Endothelial cell of umbilical vein (primary cell): ENCODE measurements at regions not wholly inside any gene's neighbourhood (a gene's known extent, or its start where the extent isn't known, plus 50 kb on each side); places are given as distances from the start of the nearest gene placed in this dataset.

ENCODE experiments used
- BruUV-seq: library from RNA; stranded (reverse); fragments of 400-500 nt; replicated peaks from 2 replicates; lab custom pipeline; 2021; lab: Mats Ljungman, UMichigan
- CTCF ChIA-PET: fragments of 300-600, 350-600 bp; sonication (Branson Sonifier 250); formaldehyde crosslinking; loops from one replicate; lab custom pipeline; 2021; ENCODE audit warnings: antibody characterized with exemption, inconsistent platforms; lab: Charles Lee
- POLR2A ChIA-PET: fragments of 300-600, 350-600 bp; sonication (Branson Sonifier 250); formaldehyde crosslinking; loops from one replicate; lab custom pipeline; 2021; ENCODE audit warnings: antibody characterized with exemption, inconsistent platforms; lab: Charles Lee
- DNase-seq: peaks from one replicate; pipeline ENCODE4 v3.0.0-alpha.2; 2011; ENCODE audit warnings: low read depth, low spot score
- FAIRE-seq: peaks from 2 replicates; lab custom pipeline; 2011; peaks lifted over from hg19 to GRCh38; lab: Jason Lieb, UNC
- H2AFZ ChIP-seq: 2 replicates; pipeline ENCODE4 v1.6.0; 2012; ENCODE audit warnings: low read depth, low read length, control low read depth, inconsistent platforms
- H3K27ac ChIP-seq: 2 replicates; pipeline ENCODE4 v1.5.1; 2011; ENCODE audit warnings: low read depth, mild to moderate bottlenecking, control low read depth, low read length, moderate library complexity; ENCODE audit not compliant: insufficient read depth
- H3K27me3 ChIP-seq, 2 experiments: 2 replicates each; pipeline versions ENCODE4 v1.6.0 to v1.6.1; 2011; ENCODE audit warnings: low read length in 2 of 2, mixed read lengths in 1 of 2; ENCODE audit not compliant: control insufficient read depth in 2 of 2, insufficient read depth in 2 of 2
- H3K36me3 ChIP-seq, 2 experiments: 2 replicates in 1 of 2; 3 replicates in 1 of 2; pipeline ENCODE4 v1.5.1; 2011; ENCODE audit warnings: low read length in 2 of 2, mild to moderate bottlenecking in 1 of 2, moderate library complexity in 1 of 2; ENCODE audit not compliant: control insufficient read depth in 2 of 2, insufficient read depth in 2 of 2; ENCODE audit errors: extremely low read depth in 1 of 2
- H3K4me1 ChIP-seq: 3 replicates; pipeline ENCODE4 v1.5.1; 2011; ENCODE audit warnings: mild to moderate bottlenecking, low read length; ENCODE audit not compliant: control insufficient read depth, insufficient read depth; ENCODE audit errors: extremely low read depth
- H3K4me2 ChIP-seq: 2 replicates; pipeline ENCODE4 v1.6.1; 2011; ENCODE audit warnings: low read length, control low read depth, mixed read lengths; ENCODE audit not compliant: insufficient read depth
- H3K4me3 ChIP-seq, 3 experiments: fragments of 200-600 bp in 1 of 3; sonication (generic), shearing (Covaris generic) in 1 of 3; replicated peaks in 1 of 3; 2 replicates each; pipeline ENCODE4 v1.5.1; 2011 to 2016; ENCODE audit warnings: control low read depth in 3 of 3, low read length in 3 of 3, mild to moderate bottlenecking in 2 of 3, inconsistent platforms in 1 of 3, low read depth in 1 of 3, moderate library complexity in 1 of 3; ENCODE audit not compliant: insufficient read depth in 1 of 3
- H3K79me2 ChIP-seq: 2 replicates; pipeline ENCODE4 v1.6.0; 2012; ENCODE audit warnings: low read length, inconsistent platforms; ENCODE audit not compliant: control insufficient read depth, insufficient read depth
- H3K9ac ChIP-seq: replicated peaks from 2 replicates; pipeline ENCODE3; 2011; ENCODE audit warnings: low read length, control low read depth; ENCODE audit not compliant: insufficient read depth; ENCODE audit errors: extremely low read depth
- H3K9me1 ChIP-seq: replicated peaks from 3 replicates; pipeline ENCODE4 v1.6.0; 2011; ENCODE audit warnings: mild to moderate bottlenecking, low read length; ENCODE audit not compliant: control insufficient read depth, insufficient read depth; ENCODE audit errors: extremely low read depth
- H3K9me3 ChIP-seq: replicated peaks from 2 replicates; pipeline ENCODE4 v1.5.1; 2012; ENCODE audit warnings: low read length, inconsistent platforms; ENCODE audit not compliant: control insufficient read depth, insufficient read depth
- H4K20me1 ChIP-seq: replicated peaks from 2 replicates; pipeline ENCODE3; 2011; ENCODE audit warnings: mild to moderate bottlenecking, low read length; ENCODE audit not compliant: control insufficient read depth, insufficient read depth; ENCODE audit errors: extremely low read depth
- CTCF ChIP-seq, 2 donors: IDR thresholded peaks; 1 replicate in 1 of 2; 2 replicates in 1 of 2; pipeline ENCODE4 v1.5.1; 2011; ENCODE audit warnings: low read length in 2 of 2, mild to moderate bottlenecking in 2 of 2, moderate library complexity in 2 of 2, control low read depth in 1 of 2, inconsistent platforms in 1 of 2, low read depth in 1 of 2; ENCODE audit not compliant: insufficient read depth in 1 of 2; ENCODE audit errors: extremely low read depth in 1 of 2
- EZH2 ChIP-seq: IDR thresholded peaks from 2 replicates; pipeline ENCODE4 v1.6.1; 2012; ENCODE audit warnings: borderline replicate concordance, low read depth, mild to moderate bottlenecking, moderate library complexity, low read length, inconsistent platforms; ENCODE audit not compliant: severe bottlenecking
- FOS ChIP-seq: IDR thresholded peaks from 2 replicates; pipeline ENCODE4 v1.6.1; 2011; ENCODE audit warnings: mild to moderate bottlenecking, low read length, moderate library complexity, borderline replicate concordance; ENCODE audit not compliant: insufficient read depth
- GATA2 ChIP-seq: IDR thresholded peaks from 2 replicates; pipeline ENCODE4 v1.7.0; 2011; ENCODE audit warnings: low read depth, mild to moderate bottlenecking, moderate library complexity, mixed read lengths, low read length; ENCODE audit not compliant: insufficient read length, insufficient read depth
- JUN ChIP-seq: IDR thresholded peaks from 2 replicates; pipeline ENCODE4 v1.6.1; 2011; ENCODE audit warnings: borderline replicate concordance, low read depth; ENCODE audit not compliant: insufficient read length, insufficient read depth
- MYC ChIP-seq: IDR thresholded peaks from one replicate; pipeline ENCODE4 v1.6.1; 2011; ENCODE audit warnings: mild to moderate bottlenecking, low read depth, low read length
- POLR2A ChIP-seq: IDR thresholded peaks from 2 replicates; pipeline ENCODE4 v1.6.1; 2012; ENCODE audit warnings: low read depth, mild to moderate bottlenecking, control low read depth, low read length
- POLR2AphosphoS5 ChIP-seq: IDR thresholded peaks from 2 replicates; pipeline ENCODE4 v1.6.1; 2012; ENCODE audit warnings: low read depth, mild to moderate bottlenecking, control low read depth, low read length, moderate library complexity; ENCODE audit not compliant: insufficient read depth
- dilution Hi-C: fragments of 300-500 bp; cut with MboI; formaldehyde crosslinking; loops from one replicate; pipeline ENCODE4 v1.15.0; 2019; ENCODE audit warnings: low sequenced_read_pairs; ENCODE audit not compliant: extremely low pct_ligation_motif_present
- intact Hi-C: fragments of 100-400 bp; cut with micrococcal nuclease; formaldehyde crosslinking; loops from one replicate; pipeline ENCODE4 v1.10.0; 2022
- TF ChIP-seq, protein P1 (sequence below): IDR thresholded peaks from 2 replicates; pipeline ENCODE4 v1.6.1; 2011; ENCODE audit not compliant: insufficient read depth, insufficient read length

GRCh38 chr6:131424016-131424415 lies 149.0 kb upstream of the ARG1 start:
- Histone ChIP-seq H3K27me3 (no peaks in the 10 kb centered on the region), H3K36me3 (no peaks in the 10 kb centered on the region), H3K27ac (no peak overlapping the region), H3K9ac (no peak overlapping the region), H3K4me2 (no peak overlapping the region), H3K4me1 (no peaks in the 10 kb centered on the region), H4K20me1 (peaks cover 2% of the 10 kb centered on the region), H3K79me2 (no peaks in the 10 kb centered on the region), H3K4me3 (no peak overlapping the region), H3K9me3 (no peaks in the 10 kb centered on the region), H3K9me1 (no peaks in the 10 kb centered on the region), H2AFZ (no peak overlapping the region)
- BruUV-seq: no TSS peak
- no peak for FAIRE-seq
- CTCF ChIA-PET: no interaction called here
- DNase-seq: no peak
- intact Hi-C loops: no loop called here
- dilution Hi-C loops: no loop called here
- TF ChIP-seq FOS (no peak), POLR2AphosphoS5 (no peak), POLR2A (no peak), EZH2 (no peak), MYC (no peak), JUN (no peak), CTCF (IDR thresholded peaks at IDR 0.05; ENCODE audit: extremely low read depth in 1 of 2, insufficient read depth in 1 of 2, low read depth in 1 of 2, low read length in 2 of 2) (no peak), GATA2 (no peak)
- TF ChIP-seq, protein P1, sequence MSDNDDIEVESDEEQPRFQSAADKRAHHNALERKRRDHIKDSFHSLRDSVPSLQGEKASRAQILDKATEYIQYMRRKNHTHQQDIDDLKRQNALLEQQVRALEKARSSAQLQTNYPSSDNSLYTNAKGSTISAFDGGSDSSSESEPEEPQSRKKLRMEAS: no peak
- POLR2A ChIA-PET: no interaction called here
